Head of caudate nucleus (tissue), 42 donors: ENCODE measurements at regions not wholly inside any gene's neighbourhood (a gene's known extent, or its start where the extent isn't known, plus 50 kb on each side); places are given as distances from the start of the nearest gene placed in this dataset.
"Not testable (repeated sequence)": the region's sequence is repeated elsewhere in the genome, so short reads cannot be mapped to it uniquely, and the experiment has no call there.

Source experiments
- DNase-seq, 42 donors: peaks; one replicate each; pipeline versions ENCODE4 v3.0.0 to v3.0.0-alpha.2; 2020 to 2021; ENCODE audit warnings: mixed read lengths in 7 of 42
- intact Hi-C: fragments of 100-400 bp; cut with DNase I; formaldehyde crosslinking; loops from one replicate; pipeline ENCODE4 v1.15.0; 2022

GRCh38 chr6:3900744-3901336 lies 51.7 kb downstream of the FAM50B start:
- intact Hi-C loops = no loop called here
- DNase-seq = no peak

GRCh38 chr6:3902871-3903648 lies 53.9 kb downstream of the FAM50B start:
- DNase-seq = peak in 11 of 42 donors; percentile 22 to 47 (median 36)
- intact Hi-C loops = no loop called here

GRCh38 chr6:3904518-3904917 lies 55.3 kb downstream of the FAM50B start:
- intact Hi-C loops = no loop called here
- peak in 10 of 42 donors; percentile 28 to 67 (median 36) for DNase-seq

GRCh38 chr6:3905945-3906845 lies 57.0 kb downstream of the FAM50B start:
- intact Hi-C loops = no loop called here
- peak in 24 of 42 donors; percentile 11 to 53 (median 34) for DNase-seq

- intact Hi-C loops = no loop called here
- DNase-seq = peak in 1 of 42 donors; percentile 23
Measured at GRCh38 chr6:3906846-3907151, 57.6 kb downstream of the FAM50B start.

GRCh38 chr6:3908223-3908622 lies 59.0 kb downstream of the FAM50B start:
- intact Hi-C loops = no loop called here
- DNase-seq = peak in 1 of 42 donors; percentile 7

- peak in 1 of 42 donors; percentile 33 for DNase-seq
- intact Hi-C loops = no loop called here
Measured at GRCh38 chr6:3908961-3909360, 59.8 kb downstream of the FAM50B start.

- peak in 1 of 42 donors; percentile 26 for DNase-seq
- intact Hi-C loops = no loop called here
Measured at GRCh38 chr6:3910106-3910663, 61.0 kb downstream of the FAM50B start.

- peak in 1 of 42 donors; percentile 29 for DNase-seq
Measured at GRCh38 chr6:3911130-3911529, 62.0 kb downstream of the FAM50B start.

GRCh38 chr6:3911614-3912336 lies 62.6 kb downstream of the FAM50B start:
- intact Hi-C loops = no loop called here
- DNase-seq = peak in 12 of 42 donors; percentile 24 to 70 (median 40)

More at GRCh38 chr6:3911130-3911529, 62.0 kb downstream of the FAM50B start:
- intact Hi-C loops = no loop called here

GRCh38 chr6:3912361-3913076 lies 63.3 kb downstream of the FAM50B start:
- DNase-seq = no peak
- intact Hi-C loops = no loop called here

- intact Hi-C loops = no loop called here
- DNase-seq = peak in 26 of 42 donors; percentile 27 to 87 (median 54)
Measured at GRCh38 chr6:3913077-3913957, 64.1 kb downstream of the FAM50B start.

GRCh38 chr6:3913958-3914337 lies 64.8 kb downstream of the FAM50B start:
- intact Hi-C loops = no loop called here
- DNase-seq = no peak

GRCh38 chr6:3915076-3915791 lies 66.1 kb downstream of the FAM50B start:
- intact Hi-C loops = no loop called here
- no peak for DNase-seq

- no peak for DNase-seq
- intact Hi-C loops = no loop called here
Measured at GRCh38 chr6:3916211-3916610, 67.0 kb downstream of the FAM50B start.

- DNase-seq, intact Hi-C loops: not testable (repeated sequence)
Measured at GRCh38 chr6:3916749-3917148, 67.6 kb downstream of the FAM50B start.

GRCh38 chr6:3918469-3918868 lies 69.3 kb downstream of the FAM50B start:
- intact Hi-C loops = no loop called here
- DNase-seq = no peak
